ENCODE measurements at regions not wholly inside any gene's neighbourhood (a gene's known extent, or its start where the extent isn't known, plus 50 kb on each side); places are given as distances from the start of the nearest gene placed in this dataset.

GRCh38 chr4:30835044-30835443 lies 114.9 kb downstream of the PCDH7 start:
- DNase-seq (ENCODE audit: low spot score): no peak
- intact Hi-C loops (cut with DNase I): no loop called here

- DNase-seq (ENCODE audit: low spot score): no peak
- intact Hi-C loops (cut with DNase I): no loop called here
These were observed 116.1 kb downstream of the PCDH7 start for GRCh38 chr4:30836231-30836630.

GRCh38 chr4:30837131-30837539 lies 117.0 kb downstream of the PCDH7 start:
- no peak for DNase-seq (ENCODE audit: low spot score)
- intact Hi-C loops (cut with DNase I): no loop called here

DNA sequence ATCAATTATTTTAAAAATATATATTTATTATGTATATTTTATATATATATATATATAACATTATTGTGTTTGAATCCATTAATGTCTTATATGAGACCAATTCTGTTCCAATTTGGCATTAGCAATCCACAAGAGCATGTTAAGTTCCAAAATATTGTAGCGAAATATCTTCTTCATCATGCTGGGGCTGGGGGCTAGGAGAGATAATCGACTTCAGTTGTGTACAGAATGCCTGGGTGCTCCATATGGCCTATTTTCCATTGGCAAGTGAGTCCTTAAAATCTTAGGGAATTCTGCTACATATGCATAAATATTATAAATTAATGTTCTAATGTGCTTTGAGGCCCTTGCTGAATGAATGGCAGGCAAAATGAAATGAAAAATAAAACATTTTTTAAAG lies 117.7 kb downstream of the PCDH7 start:
- intact Hi-C loops (cut with DNase I): no loop called here

GRCh38 chr4:30838331-30838730 lies 118.2 kb downstream of the PCDH7 start:
- DNase-seq (ENCODE audit: low spot score): no peak
- intact Hi-C loops (cut with DNase I): no loop called here

More for the DNA sequence above, 117.7 kb downstream of the PCDH7 start:
- no peak for DNase-seq (ENCODE audit: low spot score)

GRCh38 chr4:30839583-30840520 lies 119.7 kb downstream of the PCDH7 start:
- no peak for DNase-seq (ENCODE audit: low spot score)
- intact Hi-C loops (cut with DNase I): no loop called here

DNA sequence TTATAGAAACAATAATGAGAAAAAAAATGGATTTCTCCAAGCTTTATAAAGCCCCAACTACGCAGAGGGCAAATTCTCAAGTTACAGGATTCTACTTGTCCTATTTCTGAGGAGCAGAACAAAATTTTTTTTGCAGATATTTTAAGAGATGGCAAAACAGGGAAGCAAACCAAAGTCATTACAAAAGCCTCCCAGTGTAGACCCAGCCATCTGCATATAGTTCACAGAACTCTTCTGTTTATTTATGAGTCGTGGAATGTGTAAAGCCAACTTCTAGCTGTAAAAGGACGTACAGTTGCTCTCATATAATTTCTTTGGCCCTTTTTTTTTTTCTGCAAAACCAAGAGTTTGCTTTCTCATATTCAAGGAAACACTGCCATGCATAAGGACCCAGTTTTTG lies 120.4 kb downstream of the PCDH7 start:
- intact Hi-C loops (cut with DNase I): no loop called here
- DNase-seq (ENCODE audit: low spot score): no peak

DNA sequence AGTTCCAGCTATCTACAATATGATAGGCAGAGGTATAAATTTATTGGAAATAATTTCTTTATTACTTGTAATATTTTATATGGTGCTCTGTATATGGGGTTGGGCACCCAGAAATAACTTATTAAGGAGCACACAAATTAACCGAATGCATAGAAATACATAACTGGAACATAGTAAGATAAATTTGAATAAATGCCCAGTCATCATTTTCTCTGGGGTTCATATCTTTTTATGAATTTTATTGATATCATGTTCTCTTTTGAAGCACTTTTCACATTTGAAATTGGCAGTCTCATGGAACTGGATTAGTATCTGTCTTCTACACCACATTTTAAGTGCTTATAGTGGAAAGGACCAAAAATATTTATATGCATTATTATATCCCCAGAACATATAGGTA lies 122.0 kb downstream of the PCDH7 start:
- no peak for DNase-seq (ENCODE audit: low spot score)
- intact Hi-C loops (cut with DNase I): no loop called here

DNA sequence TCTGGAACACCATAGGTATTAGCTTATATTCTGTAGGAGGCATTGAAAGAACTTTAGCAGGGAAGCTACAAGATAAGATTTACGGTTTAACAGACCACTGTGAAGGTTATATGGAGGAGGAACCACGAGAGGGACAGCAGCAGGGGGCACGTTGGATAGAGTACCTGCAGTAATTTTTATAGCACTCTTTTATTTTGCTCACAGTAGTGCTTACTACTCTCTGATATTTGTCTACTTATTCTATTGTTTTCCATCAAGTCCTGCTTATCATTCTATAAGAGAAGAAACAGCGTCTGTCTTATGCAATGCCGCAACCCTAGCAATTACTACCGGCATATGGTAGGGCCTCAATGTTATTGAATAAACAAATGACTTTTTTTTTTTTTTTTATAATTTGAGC lies 122.5 kb downstream of the PCDH7 start:
- intact Hi-C loops (cut with DNase I): no loop called here
- no peak for DNase-seq (ENCODE audit: low spot score)

DNA sequence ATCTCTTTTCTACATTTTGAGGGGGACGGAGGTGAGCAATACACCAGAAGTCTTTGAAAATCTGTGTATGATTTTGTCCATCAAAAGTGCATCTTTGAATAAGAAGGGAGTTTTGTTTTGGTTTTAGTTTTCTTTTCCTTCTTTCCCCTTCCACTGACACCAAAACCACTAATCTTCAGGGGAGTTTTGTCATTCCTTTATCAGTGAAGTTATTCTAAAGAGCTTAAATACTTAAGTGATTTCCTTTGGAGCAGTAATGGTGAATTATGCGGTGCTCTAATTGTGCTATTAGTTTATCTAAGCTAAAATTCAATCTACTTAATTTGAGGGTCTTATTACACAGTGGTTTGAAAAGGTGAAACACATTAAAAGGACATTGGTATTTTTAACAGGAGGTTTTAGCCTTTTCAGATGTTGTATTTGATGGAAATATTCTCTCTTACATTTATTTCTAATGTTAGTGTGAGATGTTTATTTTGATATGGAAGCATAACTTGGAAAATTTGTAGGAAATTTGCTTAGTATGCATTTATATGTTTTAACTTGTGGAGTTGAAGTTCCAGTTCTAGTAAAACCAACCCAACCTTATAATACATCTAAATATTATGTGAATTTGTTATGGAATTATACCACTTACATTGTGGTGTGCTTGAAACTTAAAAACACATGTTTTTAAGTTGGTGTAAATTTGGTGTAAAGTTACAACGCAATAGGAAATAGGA lies 124.9 kb downstream of the PCDH7 start:
- no peak for DNase-seq (ENCODE audit: low spot score)
- intact Hi-C loops (cut with DNase I): no loop called here

DNA sequence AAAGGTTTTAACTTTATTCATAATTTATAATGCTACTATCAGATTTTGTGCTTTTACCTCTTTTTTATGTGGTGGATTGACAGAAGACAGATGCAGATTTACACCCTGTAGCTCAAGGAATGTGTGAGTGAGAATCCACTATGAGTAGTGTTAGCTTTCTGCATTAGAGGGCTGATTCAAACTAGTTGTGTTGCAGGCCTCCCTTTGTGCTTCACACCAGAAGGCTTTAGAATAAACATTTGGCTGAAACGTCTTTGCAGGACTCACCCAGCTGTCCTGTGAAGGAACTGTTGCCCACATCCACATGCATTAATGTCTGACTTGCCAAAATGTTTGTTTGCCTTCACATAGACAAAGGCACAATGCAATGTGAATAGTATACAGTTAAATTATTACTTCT lies 127.0 kb downstream of the PCDH7 start:
- intact Hi-C loops (cut with DNase I): no loop called here
- no peak for DNase-seq (ENCODE audit: low spot score)

DNA sequence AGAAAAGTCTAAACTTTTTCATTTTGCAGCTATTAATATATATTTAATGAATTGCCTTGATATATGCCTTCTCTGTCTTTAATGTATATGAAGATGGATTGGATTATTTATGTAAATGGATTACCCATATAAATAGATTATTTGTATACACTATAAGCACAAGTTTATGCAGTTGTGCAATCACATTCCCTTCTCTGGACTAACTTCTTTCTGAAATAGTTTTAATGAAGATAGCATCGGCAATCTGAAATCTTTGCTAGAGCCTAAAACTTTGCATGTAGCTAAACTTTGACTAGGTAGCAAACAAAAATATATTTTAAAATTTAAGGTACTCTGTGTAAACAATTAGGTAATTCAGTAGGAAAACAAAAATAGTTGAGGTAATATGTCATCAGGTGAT lies 127.8 kb downstream of the PCDH7 start:
- DNase-seq (ENCODE audit: low spot score): no peak
- intact Hi-C loops (cut with DNase I): no loop called here

DNA sequence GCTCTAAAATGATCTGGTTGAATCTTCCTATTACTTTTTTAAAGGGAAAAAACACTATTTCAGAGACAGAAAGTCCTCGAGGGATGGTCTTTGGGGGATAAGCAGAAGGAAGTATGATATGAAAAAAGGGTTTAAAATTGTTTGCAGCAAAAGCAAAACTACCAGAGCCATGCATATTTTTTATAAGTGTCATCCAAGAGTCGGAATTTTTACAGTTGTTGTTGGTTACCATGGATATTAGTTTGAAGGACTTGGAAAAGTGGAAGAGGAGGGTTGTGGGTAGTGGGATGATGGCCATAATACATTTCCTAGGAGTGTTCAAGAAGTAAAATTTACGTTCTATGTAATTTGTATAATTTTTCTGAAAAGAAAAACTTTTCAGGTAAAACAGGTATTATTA lies 134.4 kb downstream of the PCDH7 start:
- no peak for DNase-seq (ENCODE audit: low spot score)
- intact Hi-C loops (cut with DNase I): no loop called here

DNA sequence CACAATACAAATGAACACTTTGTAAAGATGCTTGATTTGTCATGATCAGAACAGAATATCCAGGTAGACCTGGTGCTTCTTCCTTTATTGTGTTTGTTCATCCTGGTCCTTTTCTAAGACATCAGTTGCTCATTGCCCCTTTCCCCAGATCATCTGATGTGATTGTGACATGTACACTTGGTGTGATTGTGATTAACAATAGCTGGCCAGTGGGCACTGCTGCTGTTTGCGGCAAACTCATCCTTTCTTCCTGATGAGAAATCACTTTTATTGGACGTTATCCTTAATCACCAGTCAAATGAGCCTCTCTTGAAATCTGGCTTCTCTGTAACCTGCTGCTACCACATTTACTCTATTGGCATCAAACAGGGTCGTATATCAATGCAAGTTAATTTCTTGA lies 135.1 kb downstream of the PCDH7 start:
- no peak for DNase-seq (ENCODE audit: low spot score)
- intact Hi-C loops (cut with DNase I): no loop called here

DNA sequence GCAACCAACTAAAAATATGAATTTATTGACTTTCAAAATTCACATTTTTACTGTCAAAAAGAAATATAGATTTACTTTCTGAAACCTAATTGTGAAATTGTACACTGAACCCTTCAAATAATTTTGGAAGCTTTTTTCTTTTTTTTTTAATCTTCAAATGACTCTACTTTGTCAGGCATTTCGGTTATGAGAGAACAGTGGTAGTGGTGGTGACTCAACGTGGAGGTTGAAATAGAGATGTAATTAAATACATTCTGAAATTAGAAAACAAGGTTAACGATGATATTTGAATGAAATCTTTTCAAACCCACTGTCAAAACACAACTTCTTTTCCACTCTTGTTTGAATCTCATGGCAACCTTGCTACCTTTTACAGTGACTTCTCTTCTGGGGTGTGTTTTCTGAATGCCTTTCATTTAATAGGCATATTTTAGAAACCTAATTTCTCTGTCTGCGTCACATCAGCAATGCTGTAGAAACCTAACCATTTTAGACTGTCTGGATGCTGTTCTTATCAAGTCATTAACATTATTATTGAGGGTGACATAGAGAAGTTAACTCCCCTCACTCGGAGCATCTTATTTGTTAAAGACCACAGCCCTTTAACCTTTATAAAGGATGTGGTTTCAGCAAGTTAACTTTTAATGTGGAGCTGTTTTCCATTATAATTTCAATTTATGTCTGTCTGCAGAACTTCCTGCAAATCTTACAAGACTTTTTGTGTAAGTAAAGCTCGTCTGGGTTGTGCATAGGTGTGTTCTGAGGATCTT lies 136.8 kb downstream of the PCDH7 start:
- no peak for DNase-seq (ENCODE audit: low spot score)
- intact Hi-C loops (cut with DNase I): no loop called here

GRCh38 chr4:30860978-30861377 lies 140.8 kb downstream of the PCDH7 start:
- DNase-seq (ENCODE audit: low spot score): no peak
- intact Hi-C loops (cut with DNase I): loop anchor here in 1 of 2 donors (10.0 kb wide), 1 partner anchor 136 kb away; the partner anchor contains the start of gene PCDH7

GRCh38 chr4:30862196-30862595 lies 142.0 kb downstream of the PCDH7 start:
- intact Hi-C loops (cut with DNase I): loop anchor here in 1 of 2 donors (10.0 kb wide), 1 partner anchor 137 kb away; the partner anchor contains the start of gene PCDH7
- no peak for DNase-seq (ENCODE audit: low spot score)

- no peak for DNase-seq (ENCODE audit: low spot score)
- intact Hi-C loops (cut with DNase I): loop anchor here in 1 of 2 donors (10.0 kb wide), 1 partner anchor 138 kb away; the partner anchor contains the start of gene PCDH7
These were observed 142.9 kb downstream of the PCDH7 start for GRCh38 chr4:30863021-30863420.

GRCh38 chr4:30865691-30866090 lies 145.5 kb downstream of the PCDH7 start:
- DNase-seq (ENCODE audit: low spot score): no peak
- intact Hi-C loops (cut with DNase I): loop anchor here in 1 of 2 donors (10.0 kb wide), 1 partner anchor 141 kb away; the partner anchor contains the start of gene PCDH7
